ENCODE measurements at regions not wholly inside any gene's neighbourhood (a gene's known extent, or its start where the extent isn't known, plus 50 kb on each side); places are given as distances from the start of the nearest gene placed in this dataset.

GRCh38 chr1:201589186-201589585 is 50.3 kb downstream of the NAV1 start:
- DNase-seq (ENCODE audit: low read depth), result no peak

- DNase-seq (ENCODE audit: low read depth), result no peak
Measured at GRCh38 chr1:201590474-201590873, 51.5 kb downstream of the NAV1 start.

- DNase-seq (ENCODE audit: low read depth), result no peak
Measured at GRCh38 chr1:201591348-201591747, 52.4 kb downstream of the NAV1 start.

GRCh38 chr1:201591981-201592380 is 53.1 kb downstream of the NAV1 start:
- no peak for DNase-seq (ENCODE audit: low read depth)

GRCh38 chr1:201593200-201593921 is 54.4 kb downstream of the NAV1 start:
- peak; percentile 46 for DNase-seq (ENCODE audit: low read depth)

GRCh38 chr1:201594575-201595245 is 55.8 kb downstream of the NAV1 start:
- DNase-seq (ENCODE audit: low read depth), result no peak

GRCh38 chr1:201595381-201595780 is 56.5 kb downstream of the NAV1 start:
- DNase-seq (ENCODE audit: low read depth), result no peak

- DNase-seq (ENCODE audit: low read depth), result no peak
Measured at GRCh38 chr1:201596101-201596868, 57.4 kb downstream of the NAV1 start.

GRCh38 chr1:201597551-201598230 is 58.8 kb downstream of the NAV1 start:
- DNase-seq (ENCODE audit: low read depth), result no peak

- DNase-seq (ENCODE audit: low read depth), result no peak
Measured at GRCh38 chr1:201598396-201598795, 59.5 kb downstream of the NAV1 start.

- no peak for DNase-seq (ENCODE audit: low read depth)
Measured at GRCh38 chr1:201598973-201599372, 60.0 kb downstream of the NAV1 start.

- no peak for DNase-seq (ENCODE audit: low read depth)
Measured at GRCh38 chr1:201599548-201599947, 60.6 kb downstream of the NAV1 start.

- no peak for DNase-seq (ENCODE audit: low read depth)
Measured at GRCh38 chr1:201602413-201603265, 63.7 kb downstream of the NAV1 start.

GRCh38 chr1:201603613-201604232 is 64.8 kb downstream of the NAV1 start:
- no peak for DNase-seq (ENCODE audit: low read depth)

- DNase-seq (ENCODE audit: low read depth), result no peak
Measured at GRCh38 chr1:201605385-201606010, 66.6 kb downstream of the NAV1 start.

GRCh38 chr1:201606096-201606495 is 67.2 kb downstream of the NAV1 start:
- DNase-seq (ENCODE audit: low read depth), result no peak

- no peak for DNase-seq (ENCODE audit: low read depth)
Measured at GRCh38 chr1:201606623-201607022, 67.7 kb downstream of the NAV1 start.

- DNase-seq (ENCODE audit: low read depth), result no peak
Measured at GRCh38 chr1:201608635-201609395, 69.9 kb downstream of the NAV1 start.

GRCh38 chr1:201609661-201610318 is 70.9 kb downstream of the NAV1 start:
- no peak for DNase-seq (ENCODE audit: low read depth)
